ENCODE measurements at regions not wholly inside any gene's neighbourhood (a gene's known extent, or its start where the extent isn't known, plus 50 kb on each side); places are given as distances from the start of the nearest gene placed in this dataset.
A peak's percentile ranks its signal among the peaks of the same experiment; 100 is the strongest.
"Not testable (repeated sequence)": the region's sequence is repeated elsewhere in the genome, so short reads cannot be mapped to it uniquely, and the experiment has no call there.

DNA sequence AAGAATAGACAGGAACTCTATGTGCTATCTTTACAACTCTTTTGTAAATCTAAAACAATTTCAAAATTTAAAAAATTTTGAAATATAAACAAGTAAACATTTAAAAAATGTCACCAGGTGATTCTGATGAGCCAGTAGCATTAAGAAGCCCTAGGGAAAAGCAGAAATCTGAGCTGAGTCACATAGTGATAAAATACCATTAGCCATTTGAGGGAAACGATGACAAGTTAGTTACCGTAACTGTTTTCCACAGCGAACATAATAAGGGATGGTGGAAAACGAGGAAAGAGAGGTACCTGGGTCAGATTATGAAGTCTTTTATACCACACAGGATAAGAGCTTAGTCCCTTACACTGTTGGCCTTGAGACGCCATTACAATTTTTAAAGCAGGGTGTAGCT, 55.5 kb downstream of the PRR15 start:
- Histone ChIP-seq H3K27ac (ENCODE audit: low read length) (no peak overlapping the region), H3K27me3 (ENCODE audit: control insufficient read depth, insufficient read depth) (no peaks in the 10 kb centered on the region), H3K9me3 (ENCODE audit: control insufficient read depth, low read length) (no peaks in the 10 kb centered on the region), H3K4me3 (ENCODE audit: low read length) (no peak overlapping the region), H3K4me1 (ENCODE audit: control insufficient read depth, insufficient read depth, low read length) (no peaks in the 10 kb centered on the region)
- intact Hi-C loops (cut with DNase I), result no loop called here
- no peak for DNase-seq
- WGBS, result 86% methylated on average over 5 of the region's 5 CpGs
- ATAC-seq, result no peak

GRCh38 chr7:29619848-29620555, 56.4 kb downstream of the PRR15 start:
- DNase-seq, result no peak
- 77% methylated on average over 6 of the region's 6 CpGs for WGBS
- intact Hi-C loops (cut with DNase I), result no loop called here

DNA sequence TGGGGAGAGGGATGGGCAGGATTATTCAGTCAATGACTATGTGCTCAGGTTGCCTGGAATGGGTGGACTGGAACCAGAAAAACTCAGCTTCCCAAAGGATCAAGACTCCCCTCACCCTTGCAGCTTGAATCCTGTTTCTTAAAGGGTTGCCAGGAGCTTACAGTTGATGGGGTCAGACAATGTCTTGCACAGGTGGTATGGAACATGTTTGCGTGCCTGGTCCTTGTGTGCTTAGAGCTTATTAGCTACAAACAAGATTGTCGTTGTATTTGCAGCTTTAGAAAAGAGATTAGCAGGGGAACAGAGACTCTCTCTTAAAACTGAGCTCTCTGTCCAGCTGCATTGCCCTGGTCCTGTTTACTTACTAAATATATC, 56.9 kb downstream of the PRR15 start:
- WGBS, result 83% methylated on average over 2 of the region's 2 CpGs
- Histone ChIP-seq H3K9me3 (ENCODE audit: control insufficient read depth, low read length) (no peaks in the 10 kb centered on the region), H3K4me3 (ENCODE audit: low read length) (no peak overlapping the region), H3K4me1 (ENCODE audit: control insufficient read depth, insufficient read depth, low read length) (no peaks in the 10 kb centered on the region), H3K27ac (ENCODE audit: low read length) (no peak overlapping the region), H3K27me3 (ENCODE audit: control insufficient read depth, insufficient read depth) (no peaks in the 10 kb centered on the region)
- DNase-seq (no peak), ATAC-seq (no peak)
- intact Hi-C loops (cut with DNase I), result no loop called here

More at GRCh38 chr7:29619848-29620555, 56.4 kb downstream of the PRR15 start:
- no peak overlapping the region for H3K4me3 ChIP-seq (ENCODE audit: low read length)
- ATAC-seq, result no peak
- no peaks in the 10 kb centered on the region for H3K27me3 ChIP-seq (ENCODE audit: control insufficient read depth, insufficient read depth)
- no peak overlapping the region for H3K27ac ChIP-seq (ENCODE audit: low read length)
- H3K4me1 ChIP-seq (ENCODE audit: control insufficient read depth, insufficient read depth, low read length), result no peaks in the 10 kb centered on the region
- no peaks in the 10 kb centered on the region for H3K9me3 ChIP-seq (ENCODE audit: control insufficient read depth, low read length)

GRCh38 chr7:29622335-29623265, 59.0 kb downstream of the PRR15 start:
- 78% methylated on average over 13 of the region's 13 CpGs for WGBS
- peak in 1 of 2 donors; percentile 83 for ATAC-seq
- no peak overlapping the region for H3K4me3 ChIP-seq (ENCODE audit: low read length)
- H3K9me3 ChIP-seq (ENCODE audit: control insufficient read depth, low read length), result no peaks in the 10 kb centered on the region
- no peak for DNase-seq
- no peaks in the 10 kb centered on the region for H3K27me3 ChIP-seq (ENCODE audit: control insufficient read depth, insufficient read depth)
- no peak overlapping the region for H3K27ac ChIP-seq (ENCODE audit: low read length)
- intact Hi-C loops (cut with DNase I), result no loop called here
- no peaks in the 10 kb centered on the region for H3K4me1 ChIP-seq (ENCODE audit: control insufficient read depth, insufficient read depth, low read length)

GRCh38 chr7:29623973-29624372, 60.3 kb downstream of the PRR15 start:
- ATAC-seq (no peak), DNase-seq (no peak)
- WGBS, result 77% methylated on average over 2 of the region's 2 CpGs
- Histone ChIP-seq H3K4me1 (ENCODE audit: control insufficient read depth, insufficient read depth, low read length) (no peaks in the 10 kb centered on the region), H3K27me3 (ENCODE audit: control insufficient read depth, insufficient read depth) (no peaks in the 10 kb centered on the region), H3K4me3 (ENCODE audit: low read length) (no peak overlapping the region), H3K9me3 (ENCODE audit: control insufficient read depth, low read length) (no peaks in the 10 kb centered on the region), H3K27ac (ENCODE audit: low read length) (no peak overlapping the region)
- intact Hi-C loops (cut with DNase I), result no loop called here

GRCh38 chr7:29626730-29627129, 63.1 kb downstream of the PRR15 start:
- intact Hi-C loops (cut with DNase I), result no loop called here
- no peak overlapping the region for H3K27ac ChIP-seq (ENCODE audit: low read length)
- no peak for ATAC-seq
- DNase-seq, result no peak
- 72% methylated on average over 2 of the region's 2 CpGs for WGBS
- no peaks in the 10 kb centered on the region for H3K27me3 ChIP-seq (ENCODE audit: control insufficient read depth, insufficient read depth)
- no peak overlapping the region for H3K4me3 ChIP-seq (ENCODE audit: low read length)
- no peaks in the 10 kb centered on the region for H3K4me1 ChIP-seq (ENCODE audit: control insufficient read depth, insufficient read depth, low read length)
- no peaks in the 10 kb centered on the region for H3K9me3 ChIP-seq (ENCODE audit: control insufficient read depth, low read length)

GRCh38 chr7:29627631-29628030, 64.0 kb downstream of the PRR15 start:
- H3K27ac ChIP-seq (ENCODE audit: low read length), result no peak overlapping the region
- no peak overlapping the region for H3K4me3 ChIP-seq (ENCODE audit: low read length)
- DNase-seq, result no peak
- intact Hi-C loops (cut with DNase I), result no loop called here
- no peaks in the 10 kb centered on the region for H3K9me3 ChIP-seq (ENCODE audit: control insufficient read depth, low read length)
- no peaks in the 10 kb centered on the region for H3K4me1 ChIP-seq (ENCODE audit: control insufficient read depth, insufficient read depth, low read length)
- no peak for ATAC-seq
- WGBS, result 60% methylated on average over 2 of the region's 2 CpGs
- no peaks in the 10 kb centered on the region for H3K27me3 ChIP-seq (ENCODE audit: control insufficient read depth, insufficient read depth)

GRCh38 chr7:29629507-29629906, 65.9 kb downstream of the PRR15 start:
- 91% methylated on average over 3 of the region's 3 CpGs for WGBS
- intact Hi-C loops (cut with DNase I), result no loop called here

DNA sequence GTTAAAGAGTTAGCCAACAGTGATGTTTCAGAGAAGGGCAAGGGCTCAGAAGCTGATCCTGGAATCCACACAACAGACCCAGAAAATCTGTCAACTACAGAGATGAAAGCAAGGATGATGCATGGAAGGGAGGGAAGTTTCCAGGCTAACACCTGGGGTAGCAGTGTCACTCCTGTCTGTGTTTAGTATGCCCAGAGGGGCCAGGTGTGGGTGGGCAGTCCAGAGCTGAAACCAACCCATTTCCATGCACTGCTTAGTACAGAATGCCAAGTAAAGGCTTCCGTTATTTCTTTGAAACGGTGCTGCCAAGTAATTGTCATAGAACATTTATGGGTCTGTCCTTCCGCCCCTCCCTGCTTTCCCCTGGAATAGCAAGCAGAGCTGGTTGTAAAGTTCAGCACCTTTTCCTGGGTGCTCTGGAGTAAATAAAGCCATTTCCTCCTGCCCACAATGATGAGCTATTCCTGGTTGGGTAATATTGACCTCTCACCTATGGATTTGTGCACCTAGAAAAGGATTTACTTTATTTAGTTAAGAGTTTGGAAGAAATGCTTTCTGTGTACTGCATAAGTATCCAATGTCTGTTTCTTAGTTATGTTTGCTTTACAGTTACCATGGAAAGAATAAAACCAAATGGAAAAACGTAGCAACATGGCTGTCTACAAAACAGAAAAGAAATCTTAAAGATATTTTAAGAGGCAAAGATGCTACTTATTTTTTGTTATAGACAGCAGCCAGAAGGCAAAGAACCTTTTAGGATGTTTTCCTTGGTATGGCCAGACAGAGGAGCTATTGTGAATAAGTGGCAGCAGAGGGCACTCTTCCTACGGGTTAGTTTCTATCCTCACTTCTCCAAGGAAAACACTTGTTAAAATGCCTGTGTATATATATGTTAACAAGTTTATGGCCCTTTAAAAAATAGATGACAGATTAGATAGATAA, 71.7 kb downstream of the PRR15 start:
- H3K4me3 ChIP-seq (ENCODE audit: low read length); H3K9me3 ChIP-seq (ENCODE audit: control insufficient read depth, low read length); H3K4me1 ChIP-seq (ENCODE audit: control insufficient read depth, insufficient read depth, low read length); DNase-seq; H3K27me3 ChIP-seq (ENCODE audit: control insufficient read depth, insufficient read depth); H3K27ac ChIP-seq (ENCODE audit: low read length): not testable (repeated sequence)
- WGBS, result 23% methylated on average over 5 of the region's 5 CpGs
- intact Hi-C loops (cut with DNase I), result loop anchor here in 3 of 4 donors (10.0 kb wide), 1 partner anchor 289 kb away; no protein-coding TSS in a partner anchor
- ATAC-seq, result peak; percentile 73 to 77

More at GRCh38 chr7:29629507-29629906, 65.9 kb downstream of the PRR15 start:
- no peaks in the 10 kb centered on the region for H3K4me1 ChIP-seq (ENCODE audit: control insufficient read depth, insufficient read depth, low read length)
- ATAC-seq (no peak), DNase-seq (no peak)
- H3K27ac ChIP-seq (ENCODE audit: low read length), result no peak overlapping the region
- H3K27me3 ChIP-seq (ENCODE audit: control insufficient read depth, insufficient read depth), result no peaks in the 10 kb centered on the region
- H3K9me3 ChIP-seq (ENCODE audit: control insufficient read depth, low read length), result no peaks in the 10 kb centered on the region
- no peak overlapping the region for H3K4me3 ChIP-seq (ENCODE audit: low read length)

- DNase-seq (no peak), ATAC-seq (no peak)
- Histone ChIP-seq H3K27me3 (ENCODE audit: control insufficient read depth, insufficient read depth) (no peaks in the 10 kb centered on the region), H3K4me3 (ENCODE audit: low read length) (no peak overlapping the region), H3K9me3 (ENCODE audit: control insufficient read depth, low read length) (no peaks in the 10 kb centered on the region), H3K27ac (ENCODE audit: low read length) (no peak overlapping the region), H3K4me1 (ENCODE audit: control insufficient read depth, insufficient read depth, low read length) (no peaks in the 10 kb centered on the region)
- 52% methylated on average over 1 of the region's 1 CpG for WGBS
- intact Hi-C loops (cut with DNase I), result loop anchor here in 3 of 4 donors (10.0 kb wide), 1 partner anchor 289 kb away; no protein-coding TSS in a partner anchor
These were observed 72.3 kb downstream of the PRR15 start for GRCh38 chr7:29636009-29636351.
